Mesendoderm (in vitro differentiated cells): ENCODE measurements at regions not wholly inside any gene's neighbourhood (a gene's known extent, or its start where the extent isn't known, plus 50 kb on each side); places are given as distances from the start of the nearest gene placed in this dataset.

ENCODE experiments used
- DNase-seq: peaks from one replicate; pipeline ENCODE4 v3.0.0; 2013
- H2AK5ac ChIP-seq: 2 replicates; pipeline ENCODE4 v1.6.1; 2013; ENCODE audit warnings: low read length, inconsistent platforms
- H2BK120ac ChIP-seq: 2 replicates; pipeline ENCODE4 v1.6.1; 2013; ENCODE audit warnings: low read depth, mild to moderate bottlenecking, low read length, moderate library complexity, mixed read lengths
- H2BK15ac ChIP-seq: replicated peaks from 2 replicates; pipeline ENCODE4 v1.6.1; 2013; ENCODE audit warnings: low read depth, mild to moderate bottlenecking, moderate library complexity
- H2BK5ac ChIP-seq: 2 replicates; pipeline ENCODE4 v1.6.1; 2013; ENCODE audit warnings: low read length, inconsistent platforms
- H3K18ac ChIP-seq: 2 replicates; pipeline ENCODE4 v1.6.1; 2013; ENCODE audit warnings: mild to moderate bottlenecking, low read length, mixed read lengths
- H3K23ac ChIP-seq: one replicate; pipeline ENCODE4 v1.6.1; 2013; ENCODE audit warnings: low read length
- H3K27ac ChIP-seq: 2 replicates; pipeline ENCODE4 v1.5.1; 2013; ENCODE audit warnings: low read depth, mild to moderate bottlenecking, inconsistent platforms, low read length, moderate library complexity
- H3K27me3 ChIP-seq: 2 replicates; pipeline ENCODE4 v1.6.1; 2013; ENCODE audit warnings: low read length, control low read depth, mild to moderate bottlenecking, inconsistent platforms; ENCODE audit not compliant: insufficient read depth, poor library complexity
- H3K36me3 ChIP-seq: 2 replicates; pipeline ENCODE4 v1.6.1; 2013; ENCODE audit warnings: low read length, inconsistent platforms; ENCODE audit not compliant: control insufficient read depth, insufficient read depth
- H3K4ac ChIP-seq: one replicate; pipeline ENCODE4 v1.6.1; 2013; ENCODE audit warnings: low read depth, mild to moderate bottlenecking, low read length, moderate library complexity
- H3K4me1 ChIP-seq: 2 replicates; pipeline ENCODE4 v1.6.1; 2013; ENCODE audit warnings: low read depth, low read length, inconsistent platforms; ENCODE audit not compliant: control insufficient read depth
- H3K4me2 ChIP-seq: 2 replicates; pipeline ENCODE4 v1.6.1; 2013; ENCODE audit warnings: low read length
- H3K4me3 ChIP-seq: 2 replicates; pipeline ENCODE4 v1.5.1; 2013; ENCODE audit warnings: mild to moderate bottlenecking, low read length
- H3K56ac ChIP-seq: one replicate; pipeline ENCODE4 v1.6.1; 2013; ENCODE audit warnings: low read length
- H3K79me1 ChIP-seq: 2 replicates; pipeline ENCODE4 v1.6.1; 2013; ENCODE audit warnings: low read length, inconsistent platforms
- H3K79me2 ChIP-seq: 2 replicates; pipeline ENCODE4 v1.6.1; 2013; ENCODE audit warnings: mild to moderate bottlenecking, low read length; ENCODE audit not compliant: control insufficient read depth, insufficient read depth
- H3K9ac ChIP-seq: 2 replicates; pipeline ENCODE4 v1.6.1; 2013; ENCODE audit warnings: low read length, inconsistent platforms
- H4K5ac ChIP-seq: one replicate; pipeline ENCODE4 v1.6.1; 2013; ENCODE audit warnings: low read length
- H4K8ac ChIP-seq: one replicate; pipeline ENCODE4 v1.6.1; 2013; ENCODE audit warnings: low read depth, mild to moderate bottlenecking, control low read depth, low read length, moderate library complexity
- WGBS: extraction: QIAGEN DNeasy Blood & Tissue Kit; methylation state at CpG from one replicate; pipeline ENCODE4 v1.1.7; 2013; ENCODE audit warnings: low lambda C conversion rate, missing lambda C conversion rate; ENCODE audit not compliant: insufficient coverage; ENCODE audit errors: extremely low coverage; 5-methylcytosine and 5-hydroxymethylcytosine counted together

DNA sequence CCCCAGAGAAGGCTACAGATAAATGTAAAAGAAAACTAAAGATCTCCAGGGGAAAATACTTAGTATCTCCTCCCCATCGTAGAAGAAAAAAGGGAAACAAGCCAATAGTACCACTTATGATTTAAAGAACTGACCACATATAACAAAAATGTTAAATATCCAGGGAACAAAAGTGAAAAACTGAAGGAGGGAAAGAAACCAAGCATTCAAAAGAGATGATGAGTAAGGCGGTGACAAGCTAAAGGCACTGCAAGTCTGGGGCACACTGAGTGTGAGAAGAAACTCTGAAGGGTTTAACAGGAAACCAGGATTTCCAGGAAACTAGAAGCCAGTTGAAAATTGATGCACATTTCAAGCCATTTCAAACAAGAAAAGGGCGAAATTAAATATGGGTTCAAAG, 226.3 kb downstream of the AHR start:
- no peak overlapping the region for H3K4me2 ChIP-seq
- no peak overlapping the region for H4K8ac ChIP-seq
- H3K4me3 ChIP-seq = no peak overlapping the region
- no peaks in the 10 kb centered on the region for H3K4me1 ChIP-seq
- DNase-seq = no peak
- no peak overlapping the region for H3K56ac ChIP-seq
- no peak overlapping the region for H3K27ac ChIP-seq
- H3K79me1 ChIP-seq = no peaks in the 10 kb centered on the region
- no peak overlapping the region for H2BK5ac ChIP-seq
- no peak overlapping the region for H2BK120ac ChIP-seq
- no peaks in the 10 kb centered on the region for H3K27me3 ChIP-seq
- no CpG with 5 or more reads among the region's 3 CpGs for WGBS
- H3K79me2 ChIP-seq = no peaks in the 10 kb centered on the region
- no peak overlapping the region for H2AK5ac ChIP-seq
- no peak overlapping the region for H3K18ac ChIP-seq
- no peak overlapping the region for H3K9ac ChIP-seq
- H4K5ac ChIP-seq = no peak overlapping the region
- H2BK15ac ChIP-seq = no peak overlapping the region
- no peaks in the 10 kb centered on the region for H3K36me3 ChIP-seq
- no peak overlapping the region for H3K23ac ChIP-seq
- no peak overlapping the region for H3K4ac ChIP-seq

GRCh38 chr7:17526621-17527020, 228.2 kb downstream of the AHR start:
- Histone ChIP-seq H3K23ac (no peak overlapping the region), H4K8ac (no peak overlapping the region), H2BK5ac (no peak overlapping the region), H4K5ac (no peak overlapping the region), H3K79me1 (no peaks in the 10 kb centered on the region), H3K4me2 (no peak overlapping the region), H3K36me3 (no peaks in the 10 kb centered on the region), H3K56ac (no peak overlapping the region), H3K79me2 (no peaks in the 10 kb centered on the region), H3K18ac (no peak overlapping the region), H3K4me3 (no peak overlapping the region), H3K4ac (no peak overlapping the region), H3K9ac (no peak overlapping the region), H2BK120ac (no peak overlapping the region), H2AK5ac (no peak overlapping the region), H2BK15ac (no peak overlapping the region), H3K4me1 (no peaks in the 10 kb centered on the region), H3K27me3 (no peaks in the 10 kb centered on the region), H3K27ac (no peak overlapping the region)
- DNase-seq = no peak

DNA sequence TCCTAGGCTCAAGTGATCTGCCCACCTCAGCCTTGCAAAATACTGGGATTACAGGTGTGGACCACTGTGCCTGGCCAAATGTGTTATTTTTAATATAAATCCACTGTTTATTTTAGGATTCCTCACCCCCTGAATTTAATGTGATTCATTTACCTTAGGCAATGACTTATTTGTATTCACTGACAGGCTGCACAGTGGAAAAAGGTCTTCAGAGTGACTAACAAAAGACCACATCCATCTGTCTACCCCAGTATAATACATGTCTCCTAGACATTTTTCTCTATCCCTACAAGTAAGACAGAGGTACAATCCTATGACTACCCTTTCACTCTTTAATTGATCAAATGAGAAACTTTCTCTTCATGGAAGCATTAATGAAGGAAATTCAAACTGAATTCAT, 230.2 kb downstream of the AHR start:
- Histone ChIP-seq H4K8ac (no peak overlapping the region), H3K56ac (no peak overlapping the region), H3K79me2 (no peaks in the 10 kb centered on the region), H3K36me3 (no peaks in the 10 kb centered on the region), H2BK15ac (no peak overlapping the region), H3K9ac (no peak overlapping the region), H3K4me3 (no peak overlapping the region), H2BK120ac (no peak overlapping the region), H3K27ac (no peak overlapping the region), H3K23ac (no peak overlapping the region), H2AK5ac (no peak overlapping the region), H3K4ac (no peak overlapping the region), H4K5ac (no peak overlapping the region), H2BK5ac (no peak overlapping the region), H3K4me2 (no peak overlapping the region), H3K79me1 (no peaks in the 10 kb centered on the region), H3K27me3 (no peaks in the 10 kb centered on the region), H3K4me1 (no peaks in the 10 kb centered on the region), H3K18ac (no peak overlapping the region)
- no peak for DNase-seq

DNA sequence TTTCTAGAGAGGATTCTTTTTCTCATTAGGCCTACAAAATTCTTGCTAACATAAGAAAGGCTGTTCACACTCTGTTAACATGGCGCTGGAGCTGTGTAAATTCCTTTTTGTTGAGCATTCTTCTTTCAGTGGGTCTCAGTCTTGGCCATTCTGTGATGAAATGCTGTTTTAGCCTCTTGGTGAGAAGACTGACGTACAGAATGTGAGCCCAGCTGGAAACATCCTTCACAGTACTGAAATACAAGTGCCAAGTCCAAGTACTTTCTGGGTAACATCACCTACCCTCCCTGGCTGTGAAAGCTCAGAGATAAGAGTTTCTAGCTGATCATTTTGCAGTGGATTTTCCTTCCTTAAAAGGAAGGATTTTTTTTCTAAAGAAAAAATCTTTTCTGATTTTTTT, 231.8 kb downstream of the AHR start:
- Histone ChIP-seq H3K4ac (no peak overlapping the region), H2BK15ac (no peak overlapping the region), H2BK120ac (no peak overlapping the region), H3K9ac (no peak overlapping the region), H2BK5ac (no peak overlapping the region), H2AK5ac (no peak overlapping the region), H3K27ac (no peak overlapping the region), H4K8ac (no peak overlapping the region), H3K79me2 (no peaks in the 10 kb centered on the region), H3K4me2 (no peak overlapping the region), H4K5ac (no peak overlapping the region), H3K36me3 (no peaks in the 10 kb centered on the region), H3K56ac (no peak overlapping the region), H3K4me3 (no peak overlapping the region), H3K23ac (no peak overlapping the region), H3K4me1 (no peaks in the 10 kb centered on the region), H3K79me1 (no peaks in the 10 kb centered on the region), H3K27me3 (no peaks in the 10 kb centered on the region), H3K18ac (no peak overlapping the region)
- peak; percentile 40 for DNase-seq
- WGBS = no CpG with 5 or more reads among the region's 2 CpGs

- no peaks in the 10 kb centered on the region for H3K79me2 ChIP-seq
- H3K36me3 ChIP-seq = no peaks in the 10 kb centered on the region
- H3K9ac ChIP-seq = no peak overlapping the region
- no peak overlapping the region for H2BK120ac ChIP-seq
- no peak overlapping the region for H3K4me2 ChIP-seq
- no peaks in the 10 kb centered on the region for H3K4me1 ChIP-seq
- H2BK5ac ChIP-seq = no peak overlapping the region
- no peak overlapping the region for H3K4me3 ChIP-seq
- H3K56ac ChIP-seq = no peak overlapping the region
- no peaks in the 10 kb centered on the region for H3K27me3 ChIP-seq
- H3K4ac ChIP-seq = no peak overlapping the region
- no peak overlapping the region for H4K8ac ChIP-seq
- H3K79me1 ChIP-seq = no peaks in the 10 kb centered on the region
- peak; percentile 57 for DNase-seq
- no peak overlapping the region for H3K23ac ChIP-seq
- no peak overlapping the region for H2AK5ac ChIP-seq
- no peak overlapping the region for H2BK15ac ChIP-seq
- WGBS = no CpG with 5 or more reads among the region's 5 CpGs
- no peak overlapping the region for H3K18ac ChIP-seq
- no peak overlapping the region for H4K5ac ChIP-seq
- H3K27ac ChIP-seq = no peak overlapping the region
Measured at GRCh38 chr7:17530741-17531421, 232.4 kb downstream of the AHR start.

DNA sequence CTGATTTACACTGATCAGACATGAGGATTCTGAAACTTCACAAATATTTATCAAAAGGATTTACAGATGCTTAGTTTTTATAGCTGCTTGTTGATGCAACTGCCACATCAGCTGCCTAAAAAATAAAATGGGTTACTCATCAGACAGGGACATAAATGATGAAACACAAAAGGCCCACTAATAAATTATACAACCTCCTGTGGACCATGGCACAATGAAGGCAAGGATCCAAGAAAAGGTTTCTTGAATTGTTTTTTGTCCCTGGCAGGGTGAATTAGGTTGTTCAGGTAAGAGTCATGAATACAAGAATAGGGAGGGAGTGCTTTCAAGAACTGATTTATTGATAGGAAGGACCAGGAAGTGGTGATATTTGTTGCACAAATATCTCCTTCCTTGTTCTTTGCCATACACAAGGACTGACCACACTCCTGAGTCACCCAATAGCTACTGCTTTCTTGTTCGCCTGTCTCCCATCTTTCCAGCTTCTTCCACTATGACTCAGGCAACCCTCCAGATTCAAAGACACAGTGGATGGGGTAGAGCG, 234.5 kb downstream of the AHR start:
- no peak overlapping the region for H2BK120ac ChIP-seq
- no peak overlapping the region for H4K8ac ChIP-seq
- no peaks in the 10 kb centered on the region for H3K79me1 ChIP-seq
- no peaks in the 10 kb centered on the region for H3K27me3 ChIP-seq
- H2AK5ac ChIP-seq = no peak overlapping the region
- no peak overlapping the region for H3K27ac ChIP-seq
- no peak overlapping the region for H3K9ac ChIP-seq
- no peak overlapping the region for H2BK5ac ChIP-seq
- H3K23ac ChIP-seq = no peak overlapping the region
- H4K5ac ChIP-seq = no peak overlapping the region
- DNase-seq = no peak
- H3K4me3 ChIP-seq = no peak overlapping the region
- no CpG with 5 or more reads among the region's 2 CpGs for WGBS
- no peak overlapping the region for H3K4ac ChIP-seq
- no peaks in the 10 kb centered on the region for H3K79me2 ChIP-seq
- no peak overlapping the region for H3K4me2 ChIP-seq
- H3K36me3 ChIP-seq = no peaks in the 10 kb centered on the region
- no peak overlapping the region for H3K18ac ChIP-seq
- no peaks in the 10 kb centered on the region for H3K4me1 ChIP-seq
- no peak overlapping the region for H2BK15ac ChIP-seq
- no peak overlapping the region for H3K56ac ChIP-seq
